CD8-positive, alpha-beta memory T cell (primary cell): ENCODE measurements at regions not wholly inside any gene's neighbourhood (a gene's known extent, or its start where the extent isn't known, plus 50 kb on each side); places are given as distances from the start of the nearest gene placed in this dataset.

ENCODE experiments used
- CTCF ChIA-PET: fragments of 350-600 bp; sonication (Branson Sonifier 250); formaldehyde crosslinking; loops from one replicate; lab custom pipeline; 2021; ENCODE audit warnings: antibody characterized with exemption; lab: Charles Lee
- POLR2A ChIA-PET: fragments of 350-600 bp; sonication (Branson Sonifier 250); formaldehyde crosslinking; loops from one replicate; lab custom pipeline; 2021; ENCODE audit warnings: antibody characterized with exemption; lab: Charles Lee
- DNase-seq, 5 donors: peaks; one replicate each; pipeline versions ENCODE4 v3.0.0 to v3.0.0-alpha.2; 2020 to 2022; ENCODE audit warnings: mixed read lengths in 1 of 5
- H3K27ac ChIP-seq: one replicate; pipeline ENCODE4 v1.7.0; 2013; ENCODE audit warnings: low read depth, mild to moderate bottlenecking, low read length, moderate library complexity
- H3K27me3 ChIP-seq: 2 replicates; pipeline ENCODE4 v1.7.0; 2013; ENCODE audit warnings: low read length, mild to moderate bottlenecking; ENCODE audit not compliant: insufficient read depth, poor library complexity, severe bottlenecking
- H3K36me3 ChIP-seq: 2 replicates; pipeline ENCODE4 v1.7.0; 2013; ENCODE audit warnings: mild to moderate bottlenecking, low read length, moderate library complexity; ENCODE audit not compliant: insufficient read depth
- H3K4me1 ChIP-seq: 2 replicates; pipeline ENCODE4 v1.7.0; 2013; ENCODE audit warnings: mild to moderate bottlenecking, low read length, moderate library complexity; ENCODE audit not compliant: insufficient read depth
- H3K4me3 ChIP-seq: 2 replicates; pipeline ENCODE4 v1.7.0; 2013; ENCODE audit warnings: mild to moderate bottlenecking, low read length
- H3K9me3 ChIP-seq: 2 replicates; pipeline ENCODE4 v1.7.0; 2013; ENCODE audit warnings: mild to moderate bottlenecking, low read length
- H3K27ac Mint-ChIP-seq, 8 donors: one replicate each; pipeline ENCODE4 v1.8.0; 2020 to 2021; ENCODE audit warnings: mixed read lengths in 8 of 8, mild to moderate bottlenecking in 6 of 8, inconsistent platforms in 3 of 8, moderate library complexity in 3 of 8
- H3K27me3 Mint-ChIP-seq, 2 donors: one replicate each; pipeline ENCODE4 v1.8.0; 2020 to 2021; ENCODE audit warnings: mixed read lengths in 2 of 2, mild to moderate bottlenecking in 1 of 2, moderate library complexity in 1 of 2
- H3K36me3 Mint-ChIP-seq, 3 donors: one replicate each; pipeline ENCODE4 v1.8.0; 2020 to 2021; ENCODE audit warnings: mixed read lengths in 3 of 3, inconsistent platforms in 1 of 3, mild to moderate bottlenecking in 1 of 3
- H3K4me1 Mint-ChIP-seq, 3 donors: one replicate each; pipeline ENCODE4 v1.8.0; 2020 to 2021; ENCODE audit warnings: mixed read lengths in 3 of 3, inconsistent platforms in 1 of 3, mild to moderate bottlenecking in 1 of 3
- H3K4me3 Mint-ChIP-seq, 7 donors: one replicate each; pipeline ENCODE4 v1.8.0; 2020 to 2021; ENCODE audit warnings: mixed read lengths in 7 of 7, mild to moderate bottlenecking in 6 of 7, moderate library complexity in 4 of 7, inconsistent platforms in 2 of 7
- H3K9me3 Mint-ChIP-seq, 5 donors: one replicate each; pipeline ENCODE4 v1.8.0; 2020 to 2022; ENCODE audit warnings: mixed read lengths in 5 of 5, mild to moderate bottlenecking in 3 of 5, moderate library complexity in 2 of 5, inconsistent platforms in 1 of 5

GRCh38 chr6:130756824-130757223 lies 70.4 kb upstream of the SMLR1 start:
- H3K27ac ChIP-seq, result no peak overlapping the region
- peaks cover 9% of the 10 kb centered on the region for H3K4me1 ChIP-seq
- H3K4me3 ChIP-seq, result no peak overlapping the region
- Mint-ChIP-seq H3K4me1 (peaks cover 16 to 24% (median 23%) of the 10 kb centered on the region in 3 donors), H3K9me3 (no peaks in the 10 kb centered on the region), H3K36me3 (peaks cover 0 to 4% (median 2%) of the 10 kb centered on the region in 3 donors), H3K27ac (no peak overlapping the region), H3K27me3 (peaks cover 0 to 3% of the 10 kb centered on the region in 2 donors), H3K4me3 (no peak overlapping the region)
- H3K27me3 ChIP-seq, result no peaks in the 10 kb centered on the region
- POLR2A ChIA-PET, result no interaction called here
- no peaks in the 10 kb centered on the region for H3K9me3 ChIP-seq
- H3K36me3 ChIP-seq, result no peaks in the 10 kb centered on the region
- DNase-seq, result no peak
- CTCF ChIA-PET, result interaction anchor here (0.7 kb wide), 1 partner anchor 11 kb away, joined by 3 read pairs; no protein-coding TSS in a partner anchor

GRCh38 chr6:130758813-130759212 lies 68.4 kb upstream of the SMLR1 start:
- no peaks in the 10 kb centered on the region for H3K27me3 ChIP-seq
- H3K36me3 ChIP-seq, result no peaks in the 10 kb centered on the region
- peaks cover 9% of the 10 kb centered on the region for H3K4me1 ChIP-seq
- H3K4me1 Mint-ChIP-seq, result peaks cover 16 to 24% (median 23%) of the 10 kb centered on the region in 3 donors
- peak overlapping the region in 6 of 8 donors; percentile 31 to 74 (median 58) for H3K27ac Mint-ChIP-seq
- peak in 1 of 5 donors; percentile 12 for DNase-seq
- no peak overlapping the region for H3K27ac ChIP-seq
- H3K4me3 Mint-ChIP-seq, result peak overlapping the region in 5 of 7 donors; percentile 15 to 58 (median 33)
- peaks cover 0 to 4% (median 2%) of the 10 kb centered on the region in 3 donors for H3K36me3 Mint-ChIP-seq
- H3K4me3 ChIP-seq, result no peak overlapping the region
- H3K9me3 ChIP-seq, result no peaks in the 10 kb centered on the region
- ChIA-PET POLR2A (no interaction called here), CTCF (no interaction called here)
- peaks cover 0 to 1% of the 10 kb centered on the region in 2 donors for H3K27me3 Mint-ChIP-seq
- H3K9me3 Mint-ChIP-seq, result no peaks in the 10 kb centered on the region

- Mint-ChIP-seq H3K27ac (no peak overlapping the region), H3K4me1 (peaks cover 16 to 24% (median 23%) of the 10 kb centered on the region in 3 donors), H3K4me3 (no peak overlapping the region), H3K36me3 (peaks cover 0 to 4% (median 2%) of the 10 kb centered on the region in 3 donors), H3K27me3 (peaks cover 0 to 1% of the 10 kb centered on the region in 2 donors), H3K9me3 (no peaks in the 10 kb centered on the region)
- no peak overlapping the region for H3K4me3 ChIP-seq
- ChIA-PET CTCF (no interaction called here), POLR2A (no interaction called here)
- no peaks in the 10 kb centered on the region for H3K36me3 ChIP-seq
- peaks cover 9% of the 10 kb centered on the region for H3K4me1 ChIP-seq
- no peaks in the 10 kb centered on the region for H3K9me3 ChIP-seq
- no peak for DNase-seq
- no peaks in the 10 kb centered on the region for H3K27me3 ChIP-seq
- H3K27ac ChIP-seq, result no peak overlapping the region
These were observed 67.2 kb upstream of the SMLR1 start for GRCh38 chr6:130760006-130760405.

GRCh38 chr6:130761286-130761685 lies 65.9 kb upstream of the SMLR1 start:
- no peaks in the 10 kb centered on the region for H3K9me3 ChIP-seq
- ChIA-PET CTCF (no interaction called here), POLR2A (no interaction called here)
- peaks cover 16 to 24% (median 23%) of the 10 kb centered on the region in 3 donors for H3K4me1 Mint-ChIP-seq
- H3K36me3 Mint-ChIP-seq, result peaks cover 0 to 4% (median 2%) of the 10 kb centered on the region in 3 donors
- no peak for DNase-seq
- H3K4me1 ChIP-seq, result peaks cover 9% of the 10 kb centered on the region
- H3K4me3 Mint-ChIP-seq, result no peak overlapping the region
- H3K36me3 ChIP-seq, result no peaks in the 10 kb centered on the region
- H3K27me3 Mint-ChIP-seq, result peaks cover 0 to 1% of the 10 kb centered on the region in 2 donors
- no peaks in the 10 kb centered on the region for H3K27me3 ChIP-seq
- no peak overlapping the region for H3K4me3 ChIP-seq
- H3K27ac Mint-ChIP-seq, result no peak overlapping the region
- H3K9me3 Mint-ChIP-seq, result no peaks in the 10 kb centered on the region
- no peak overlapping the region for H3K27ac ChIP-seq

- Mint-ChIP-seq H3K36me3 (peaks cover 0 to 5% (median 0%) of the 10 kb centered on the region in 3 donors), H3K27ac (no peak overlapping the region), H3K4me3 (no peak overlapping the region), H3K4me1 (no peaks in the 10 kb centered on the region), H3K27me3 (no peaks in the 10 kb centered on the region), H3K9me3 (no peaks in the 10 kb centered on the region)
- H3K4me3 ChIP-seq, result no peak overlapping the region
- H3K4me1 ChIP-seq, result no peaks in the 10 kb centered on the region
- no peaks in the 10 kb centered on the region for H3K27me3 ChIP-seq
- H3K9me3 ChIP-seq, result no peaks in the 10 kb centered on the region
- DNase-seq, result no peak
- no peak overlapping the region for H3K27ac ChIP-seq
- H3K36me3 ChIP-seq, result no peaks in the 10 kb centered on the region
- CTCF ChIA-PET, result interaction anchor here (1.3 kb wide), 1 partner anchor 444 kb away, joined by 3 read pairs; no protein-coding TSS in a partner anchor
- POLR2A ChIA-PET, result no interaction called here
These were observed 62.0 kb upstream of the SMLR1 start for GRCh38 chr6:130765181-130765727.

- CTCF ChIA-PET, result no interaction called here
- Mint-ChIP-seq H3K36me3 (peaks cover 0 to 5% (median 0%) of the 10 kb centered on the region in 3 donors), H3K4me1 (no peaks in the 10 kb centered on the region)
These were observed 60.7 kb upstream of the SMLR1 start for GRCh38 chr6:130766239-130767144.

GRCh38 chr6:130769861-130770260 lies 57.3 kb upstream of the SMLR1 start:
- Mint-ChIP-seq H3K4me1 (no peaks in the 10 kb centered on the region), H3K9me3 (no peaks in the 10 kb centered on the region), H3K27ac (no peak overlapping the region), H3K27me3 (no peaks in the 10 kb centered on the region), H3K4me3 (no peak overlapping the region), H3K36me3 (peaks cover 0 to 5% (median 0%) of the 10 kb centered on the region in 3 donors)
- Histone ChIP-seq H3K36me3 (no peaks in the 10 kb centered on the region), H3K27me3 (no peaks in the 10 kb centered on the region), H3K4me1 (no peaks in the 10 kb centered on the region), H3K9me3 (no peaks in the 10 kb centered on the region), H3K4me3 (no peak overlapping the region), H3K27ac (no peak overlapping the region)
- no peak for DNase-seq
- CTCF ChIA-PET, result no interaction called here
- POLR2A ChIA-PET, result no interaction called here

More at GRCh38 chr6:130766239-130767144, 60.7 kb upstream of the SMLR1 start:
- Mint-ChIP-seq H3K9me3 (no peaks in the 10 kb centered on the region), H3K27me3 (no peaks in the 10 kb centered on the region), H3K27ac (peak overlapping the region in 1 of 8 donors; percentile 13), H3K4me3 (no peak overlapping the region)
- Histone ChIP-seq H3K4me3 (no peak overlapping the region), H3K27ac (no peak overlapping the region), H3K4me1 (no peaks in the 10 kb centered on the region), H3K36me3 (no peaks in the 10 kb centered on the region), H3K27me3 (no peaks in the 10 kb centered on the region), H3K9me3 (no peaks in the 10 kb centered on the region)
- POLR2A ChIA-PET, result no interaction called here
- no peak for DNase-seq

GRCh38 chr6:130771741-130772140 lies 55.5 kb upstream of the SMLR1 start:
- Mint-ChIP-seq H3K9me3 (no peaks in the 10 kb centered on the region), H3K36me3 (peaks cover 0 to 5% (median 0%) of the 10 kb centered on the region in 3 donors), H3K27ac (no peak overlapping the region), H3K27me3 (no peaks in the 10 kb centered on the region), H3K4me1 (peaks cover 6 to 13% (median 7%) of the 10 kb centered on the region in 3 donors), H3K4me3 (no peak overlapping the region)
- DNase-seq, result no peak
- Histone ChIP-seq H3K4me1 (no peaks in the 10 kb centered on the region), H3K4me3 (no peak overlapping the region), H3K27ac (no peak overlapping the region), H3K27me3 (no peaks in the 10 kb centered on the region), H3K36me3 (no peaks in the 10 kb centered on the region), H3K9me3 (no peaks in the 10 kb centered on the region)
- ChIA-PET POLR2A (no interaction called here), CTCF (no interaction called here)
